Colonic mucosa (tissue), 4 donors: ENCODE measurements at regions not wholly inside any gene's neighbourhood (a gene's known extent, or its start where the extent isn't known, plus 50 kb on each side); places are given as distances from the start of the nearest gene placed in this dataset.

Source experiments
- DNase-seq: peaks from one replicate; pipeline ENCODE4 v3.0.0-alpha.2; 2020
- H3K27ac ChIP-seq: fragments of 200-600 bp; one replicate; pipeline ENCODE4 v1.8.0; 2021
- H3K27me3 ChIP-seq: fragments of 200-600 bp; one replicate; pipeline ENCODE4 v1.8.0; 2021
- H3K36me3 ChIP-seq: fragments of 200-600 bp; one replicate; pipeline ENCODE4 v1.8.0; 2021
- H3K4me1 ChIP-seq: fragments of 200-600 bp; one replicate; pipeline ENCODE4 v1.8.0; 2021; ENCODE audit warnings: mild to moderate bottlenecking
- H3K4me3 ChIP-seq: fragments of 200-600 bp; one replicate; pipeline ENCODE4 v1.8.0; 2021
- H3K9ac ChIP-seq, 2 donors: one replicate each; pipeline ENCODE4 v1.7.0; 2013; ENCODE audit warnings: control low read depth in 2 of 2, low read depth in 2 of 2, low read length in 2 of 2
- H3K9me3 ChIP-seq: fragments of 200-600 bp; one replicate; pipeline ENCODE4 v1.8.0; 2021
- CTCF ChIP-seq: fragments of 200-600 bp; IDR thresholded peaks from one replicate; pipeline ENCODE4 v1.8.0; 2022; ENCODE audit warnings: antibody characterized with exemption, mild to moderate bottlenecking
- intact Hi-C: fragments of 100-400 bp; cut with DNase I; formaldehyde crosslinking; loops from one replicate; pipeline ENCODE4 v1.14.1; 2022
- donor health status: healthy.
- donor health status: DM: no; HTN: no; CAD: no.
- donor health status: DM: no; HTN: no; CAD: no.

- Histone ChIP-seq H3K27ac (no peak overlapping the region), H3K36me3 (no peaks in the 10 kb centered on the region), H3K4me1 (no peaks in the 10 kb centered on the region), H3K4me3 (no peak overlapping the region), H3K9ac (no peak overlapping the region), H3K9me3 (no peaks in the 10 kb centered on the region), H3K27me3 (no peaks in the 10 kb centered on the region)
- TF ChIP-seq CTCF: no peak
- intact Hi-C loops: no loop called here
- DNase-seq: no peak
These were observed 1131.3 kb upstream of the MAP3K7 start for GRCh38 chr6:91718198-91718597.

GRCh38 chr6:91717094-91717493 is 1130.2 kb upstream of the MAP3K7 start:
- no peak overlapping the region for H3K9ac ChIP-seq
- TF ChIP-seq CTCF: no peak
- no peak overlapping the region for H3K27ac ChIP-seq
- no peaks in the 10 kb centered on the region for H3K9me3 ChIP-seq
- intact Hi-C loops: no loop called here
- H3K4me3 ChIP-seq: no peak overlapping the region
- H3K36me3 ChIP-seq: no peaks in the 10 kb centered on the region
- no peaks in the 10 kb centered on the region for H3K27me3 ChIP-seq
- DNase-seq: no peak
- H3K4me1 ChIP-seq: no peaks in the 10 kb centered on the region

GRCh38 chr6:91716361-91716760 is 1129.5 kb upstream of the MAP3K7 start:
- H3K36me3 ChIP-seq: no peaks in the 10 kb centered on the region
- DNase-seq: no peak
- H3K9me3 ChIP-seq: no peaks in the 10 kb centered on the region
- no peaks in the 10 kb centered on the region for H3K27me3 ChIP-seq
- no peak overlapping the region for H3K4me3 ChIP-seq
- H3K4me1 ChIP-seq: no peaks in the 10 kb centered on the region
- no peak for TF ChIP-seq CTCF
- no peak overlapping the region for H3K9ac ChIP-seq
- intact Hi-C loops: no loop called here
- no peak overlapping the region for H3K27ac ChIP-seq

GRCh38 chr6:91715171-91715805 is 1128.4 kb upstream of the MAP3K7 start:
- no peaks in the 10 kb centered on the region for H3K27me3 ChIP-seq
- no peak overlapping the region for H3K9ac ChIP-seq
- intact Hi-C loops: no loop called here
- H3K27ac ChIP-seq: no peak overlapping the region
- H3K4me3 ChIP-seq: no peak overlapping the region
- DNase-seq: no peak
- no peaks in the 10 kb centered on the region for H3K4me1 ChIP-seq
- TF ChIP-seq CTCF: no peak
- H3K9me3 ChIP-seq: no peaks in the 10 kb centered on the region
- H3K36me3 ChIP-seq: no peaks in the 10 kb centered on the region

GRCh38 chr6:91713911-91714310 is 1127.0 kb upstream of the MAP3K7 start:
- H3K36me3 ChIP-seq: no peaks in the 10 kb centered on the region
- no peak overlapping the region for H3K27ac ChIP-seq
- H3K4me1 ChIP-seq: no peaks in the 10 kb centered on the region
- H3K27me3 ChIP-seq: no peaks in the 10 kb centered on the region
- intact Hi-C loops: no loop called here
- no peak for TF ChIP-seq CTCF
- no peak for DNase-seq
- H3K9ac ChIP-seq: no peak overlapping the region
- no peaks in the 10 kb centered on the region for H3K9me3 ChIP-seq
- H3K4me3 ChIP-seq: no peak overlapping the region
